ENCODE measurements at regions not wholly inside any gene's neighbourhood (a gene's known extent, or its start where the extent isn't known, plus 50 kb on each side); places are given as distances from the start of the nearest gene placed in this dataset.

DNA sequence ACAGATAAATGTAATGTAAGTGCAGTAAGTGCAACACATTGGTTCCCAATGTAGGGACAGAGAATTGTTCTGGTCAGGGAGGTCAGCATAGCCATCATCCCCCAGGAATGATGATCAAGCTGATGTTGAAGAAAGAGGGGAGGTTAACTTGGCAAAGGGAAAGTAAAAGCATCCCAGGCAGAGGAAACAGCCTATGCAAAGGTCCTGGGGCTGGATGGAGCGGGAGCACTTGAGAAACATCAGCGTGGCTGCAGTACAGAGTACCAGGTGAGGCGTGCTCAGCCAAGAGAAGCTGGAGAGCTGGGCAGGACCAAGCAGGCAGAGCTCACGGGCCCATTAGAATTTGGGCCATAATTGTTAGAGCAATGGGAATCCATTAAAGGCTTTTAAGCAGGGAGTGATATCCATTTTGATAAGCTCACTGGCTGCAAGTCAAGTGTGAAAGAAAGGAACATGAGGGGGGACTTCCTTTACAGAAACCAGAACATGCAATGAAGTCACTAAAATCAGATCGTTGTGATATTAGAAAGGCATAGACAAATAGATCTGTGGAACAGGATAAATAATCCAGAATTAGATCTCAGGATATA, 50.1 kb upstream of the HAND1 start:
- TF ChIP-seq ESRRG (CRISPR knock-in tag; IDR thresholded peaks at IDR 0.05) (0 out of 2 replicates have a peak, but pooled peaks have one; percentile 11), TCF4 (CRISPR knock-in tag; IDR thresholded peaks at IDR 0.05; ENCODE audit: borderline replicate concordance) (peak; percentile 89; the same call in 1 of the 2 replicates), ZNF565 (CRISPR knock-in tag; conservative IDR thresholded peaks at IDR 0.05; ENCODE audit: low read depth) (0 out of 2 replicates have a peak, but pooled peaks have one; percentile 55), ARNTL (CRISPR knock-in tag; IDR thresholded peaks at IDR 0.05; ENCODE audit: borderline replicate concordance, low read depth) (no peak), SNAI2 (CRISPR knock-in tag; IDR thresholded peaks at IDR 0.05) (peak; percentile 41; the same call in 1 of the 2 replicates), ISL1 (CRISPR knock-in tag; IDR thresholded peaks at IDR 0.05) (peak; percentile 93), BACH2 (CRISPR knock-in tag; IDR thresholded peaks at IDR 0.05; ENCODE audit: borderline replicate concordance) (no peak), ZNF8 (CRISPR knock-in tag; IDR thresholded peaks at IDR 0.05) (0 out of 2 replicates have a peak, but pooled peaks have one; percentile 42), ZNF70 (CRISPR knock-in tag; IDR thresholded peaks at IDR 0.05) (peak; percentile 47; the same call in 1 of the 2 replicates)
- TF ChIP-seq, protein P1, sequence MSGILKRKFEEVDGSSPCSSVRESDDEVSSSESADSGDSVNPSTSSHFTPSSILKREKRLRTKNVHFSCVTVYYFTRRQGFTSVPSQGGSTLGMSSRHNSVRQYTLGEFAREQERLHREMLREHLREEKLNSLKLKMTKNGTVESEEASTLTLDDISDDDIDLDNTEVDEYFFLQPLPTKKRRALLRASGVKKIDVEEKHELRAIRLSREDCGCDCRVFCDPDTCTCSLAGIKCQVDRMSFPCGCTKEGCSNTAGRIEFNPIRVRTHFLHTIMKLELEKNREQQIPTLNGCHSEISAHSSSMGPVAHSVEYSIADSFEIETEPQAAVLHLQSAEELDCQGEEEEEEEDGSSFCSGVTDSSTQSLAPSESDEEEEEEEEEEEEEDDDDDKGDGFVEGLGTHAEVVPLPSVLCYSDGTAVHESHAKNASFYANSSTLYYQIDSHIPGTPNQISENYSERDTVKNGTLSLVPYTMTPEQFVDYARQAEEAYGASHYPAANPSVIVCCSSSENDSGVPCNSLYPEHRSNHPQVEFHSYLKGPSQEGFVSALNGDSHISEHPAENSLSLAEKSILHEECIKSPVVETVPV (CRISPR knock-in tag; IDR thresholded peaks at IDR 0.05): peak; percentile 54; the same call in 1 of the 2 replicates
- TF ChIP-seq, protein P2, sequence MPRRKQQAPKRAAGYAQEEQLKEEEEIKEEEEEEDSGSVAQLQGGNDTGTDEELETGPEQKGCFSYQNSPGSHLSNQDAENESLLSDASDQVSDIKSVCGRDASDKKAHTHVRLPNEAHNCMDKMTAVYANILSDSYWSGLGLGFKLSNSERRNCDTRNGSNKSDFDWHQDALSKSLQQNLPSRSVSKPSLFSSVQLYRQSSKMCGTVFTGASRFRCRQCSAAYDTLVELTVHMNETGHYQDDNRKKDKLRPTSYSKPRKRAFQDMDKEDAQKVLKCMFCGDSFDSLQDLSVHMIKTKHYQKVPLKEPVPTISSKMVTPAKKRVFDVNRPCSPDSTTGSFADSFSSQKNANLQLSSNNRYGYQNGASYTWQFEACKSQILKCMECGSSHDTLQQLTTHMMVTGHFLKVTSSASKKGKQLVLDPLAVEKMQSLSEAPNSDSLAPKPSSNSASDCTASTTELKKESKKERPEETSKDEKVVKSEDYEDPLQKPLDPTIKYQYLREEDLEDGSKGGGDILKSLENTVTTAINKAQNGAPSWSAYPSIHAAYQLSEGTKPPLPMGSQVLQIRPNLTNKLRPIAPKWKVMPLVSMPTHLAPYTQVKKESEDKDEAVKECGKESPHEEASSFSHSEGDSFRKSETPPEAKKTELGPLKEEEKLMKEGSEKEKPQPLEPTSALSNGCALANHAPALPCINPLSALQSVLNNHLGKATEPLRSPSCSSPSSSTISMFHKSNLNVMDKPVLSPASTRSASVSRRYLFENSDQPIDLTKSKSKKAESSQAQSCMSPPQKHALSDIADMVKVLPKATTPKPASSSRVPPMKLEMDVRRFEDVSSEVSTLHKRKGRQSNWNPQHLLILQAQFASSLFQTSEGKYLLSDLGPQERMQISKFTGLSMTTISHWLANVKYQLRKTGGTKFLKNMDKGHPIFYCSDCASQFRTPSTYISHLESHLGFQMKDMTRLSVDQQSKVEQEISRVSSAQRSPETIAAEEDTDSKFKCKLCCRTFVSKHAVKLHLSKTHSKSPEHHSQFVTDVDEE (CRISPR knock-in tag; IDR thresholded peaks at IDR 0.05): peak; percentile 89; the same call in 1 of the 2 replicates
- TF ChIP-seq, protein P3, sequence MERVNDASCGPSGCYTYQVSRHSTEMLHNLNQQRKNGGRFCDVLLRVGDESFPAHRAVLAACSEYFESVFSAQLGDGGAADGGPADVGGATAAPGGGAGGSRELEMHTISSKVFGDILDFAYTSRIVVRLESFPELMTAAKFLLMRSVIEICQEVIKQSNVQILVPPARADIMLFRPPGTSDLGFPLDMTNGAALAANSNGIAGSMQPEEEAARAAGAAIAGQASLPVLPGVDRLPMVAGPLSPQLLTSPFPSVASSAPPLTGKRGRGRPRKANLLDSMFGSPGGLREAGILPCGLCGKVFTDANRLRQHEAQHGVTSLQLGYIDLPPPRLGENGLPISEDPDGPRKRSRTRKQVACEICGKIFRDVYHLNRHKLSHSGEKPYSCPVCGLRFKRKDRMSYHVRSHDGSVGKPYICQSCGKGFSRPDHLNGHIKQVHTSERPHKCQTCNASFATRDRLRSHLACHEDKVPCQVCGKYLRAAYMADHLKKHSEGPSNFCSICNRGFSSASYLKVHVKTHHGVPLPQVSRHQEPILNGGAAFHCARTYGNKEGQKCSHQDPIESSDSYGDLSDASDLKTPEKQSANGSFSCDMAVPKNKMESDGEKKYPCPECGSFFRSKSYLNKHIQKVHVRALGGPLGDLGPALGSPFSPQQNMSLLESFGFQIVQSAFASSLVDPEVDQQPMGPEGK (CRISPR knock-in tag; IDR thresholded peaks at IDR 0.05; ENCODE audit: borderline replicate concordance): no peak
- TF ChIP-seq, protein P4, sequence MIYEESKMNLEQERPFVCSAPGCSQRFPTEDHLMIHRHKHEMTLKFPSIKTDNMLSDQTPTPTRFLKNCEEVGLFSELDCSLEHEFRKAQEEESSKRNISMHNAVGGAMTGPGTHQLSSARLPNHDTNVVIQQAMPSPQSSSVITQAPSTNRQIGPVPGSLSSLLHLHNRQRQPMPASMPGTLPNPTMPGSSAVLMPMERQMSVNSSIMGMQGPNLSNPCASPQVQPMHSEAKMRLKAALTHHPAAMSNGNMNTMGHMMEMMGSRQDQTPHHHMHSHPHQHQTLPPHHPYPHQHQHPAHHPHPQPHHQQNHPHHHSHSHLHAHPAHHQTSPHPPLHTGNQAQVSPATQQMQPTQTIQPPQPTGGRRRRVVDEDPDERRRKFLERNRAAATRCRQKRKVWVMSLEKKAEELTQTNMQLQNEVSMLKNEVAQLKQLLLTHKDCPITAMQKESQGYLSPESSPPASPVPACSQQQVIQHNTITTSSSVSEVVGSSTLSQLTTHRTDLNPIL (CRISPR knock-in tag; IDR thresholded peaks at IDR 0.05; ENCODE audit: low read depth): peak; percentile 50; the same call in 1 of the 2 replicates
- ATAC-seq: no peak
